GM23248 (cell line): ENCODE measurements at regions not wholly inside any gene's neighbourhood (a gene's known extent, or its start where the extent isn't known, plus 50 kb on each side); places are given as distances from the start of the nearest gene placed in this dataset.

ENCODE experiments used
- EZH2 ChIP-seq: fragments of 200-600 bp; sonication (generic); IDR thresholded peaks from 2 replicates; pipeline ENCODE4 v1.6.1; 2018; ENCODE audit warnings: antibody characterized with exemption, mild to moderate bottlenecking; ENCODE audit not compliant: insufficient read depth, poor library complexity, severe bottlenecking
- EZH2phosphoT487 ChIP-seq: fragments of 200-600 bp; sonication (generic); IDR thresholded peaks from 2 replicates; pipeline ENCODE4 v1.6.1; 2018; ENCODE audit warnings: antibody characterized with exemption, moderate library complexity, mild to moderate bottlenecking, low read depth; ENCODE audit not compliant: insufficient read depth

DNA sequence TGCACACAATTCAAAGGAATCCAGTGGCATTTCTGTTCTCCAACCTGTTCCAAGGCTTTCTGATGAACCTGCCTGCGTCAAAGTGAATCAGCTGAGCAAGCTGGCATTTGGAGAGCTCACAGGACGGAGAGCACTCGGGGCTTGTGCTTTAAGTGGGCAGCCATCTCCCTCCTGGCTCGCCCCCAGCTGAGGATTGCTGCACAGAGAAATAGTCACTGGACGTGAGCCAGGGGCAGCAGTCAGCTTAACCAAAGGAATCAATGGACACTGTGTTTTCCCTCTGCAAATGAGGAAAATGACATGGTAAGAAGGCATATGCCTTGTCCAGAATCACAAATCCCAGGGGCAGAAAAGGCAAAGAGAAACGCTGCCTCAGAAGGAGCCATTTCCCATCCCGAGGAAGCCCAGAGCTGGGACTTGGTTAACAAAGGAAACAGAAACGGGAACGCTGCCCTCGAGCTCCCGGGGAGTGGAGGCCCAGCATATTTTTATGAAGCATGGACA is 299.4 kb downstream of the ZSWIM6 start:
- TF ChIP-seq EZH2 (no peak), EZH2phosphoT487 (no peak)
